CD14-positive monocyte (primary cell): ENCODE measurements at regions not wholly inside any gene's neighbourhood (a gene's known extent, or its start where the extent isn't known, plus 50 kb on each side); places are given as distances from the start of the nearest gene placed in this dataset.

ENCODE experiments used
- DNase-seq, 3 donors: peaks; one replicate each; pipeline ENCODE4 v3.0.0-alpha.2; 2011 to 2022
- H2AFZ ChIP-seq: 2 replicates; pipeline ENCODE4 v1.6.0; 2012; ENCODE audit warnings: mild to moderate bottlenecking, low read depth, low read length, inconsistent platforms; ENCODE audit not compliant: insufficient read depth, poor library complexity, severe bottlenecking
- H3K27ac ChIP-seq, 2 donors: 1 replicate in 1 of 2; 2 replicates in 1 of 2; pipeline ENCODE4 v1.5.1; 2012 to 2013; ENCODE audit warnings: low read length in 2 of 2, control low read depth in 1 of 2, inconsistent platforms in 1 of 2, low read depth in 1 of 2, mild to moderate bottlenecking in 1 of 2
- H3K27me3 ChIP-seq, 2 donors: one replicate each; pipeline versions ENCODE4 v1.6.0 to v1.6.1; 2011 to 2013; ENCODE audit warnings: low read length in 2 of 2; ENCODE audit not compliant: control insufficient read depth in 2 of 2, insufficient read depth in 2 of 2
- H3K36me3 ChIP-seq, 2 donors: replicated peaks in 1 of 2; 1 replicate in 1 of 2; 2 replicates in 1 of 2; pipeline versions ENCODE4 v1.5.1 to v1.6.1; 2012 to 2013; ENCODE audit warnings: low read length in 2 of 2, control low read depth in 1 of 2, inconsistent platforms in 1 of 2, mild to moderate bottlenecking in 1 of 2; ENCODE audit not compliant: insufficient read depth in 2 of 2, control insufficient read depth in 1 of 2
- H3K4me1 ChIP-seq, 2 donors: 1 replicate in 1 of 2; 2 replicates in 1 of 2; pipeline versions ENCODE4 v1.5.1 to v1.6.1; 2012 to 2013; ENCODE audit warnings: low read length in 2 of 2, control low read depth in 1 of 2, inconsistent platforms in 1 of 2, mild to moderate bottlenecking in 1 of 2, moderate library complexity in 1 of 2; ENCODE audit not compliant: insufficient read depth in 2 of 2, control insufficient read depth in 1 of 2
- H3K4me2 ChIP-seq: replicated peaks from 2 replicates; pipeline ENCODE3; 2012; ENCODE audit warnings: low read length, moderate library complexity, mild to moderate bottlenecking; ENCODE audit not compliant: poor library complexity, severe bottlenecking; ENCODE audit errors: extremely low read depth
- H3K4me3 ChIP-seq, 3 experiments: fragments of 200-600 bp in 1 of 3; sonication (generic) in 1 of 3; replicated peaks in 1 of 3; 1 replicate in 2 of 3; 2 replicates in 1 of 3; pipeline ENCODE4 v1.5.1; 2011 to 2013; ENCODE audit warnings: low read length in 3 of 3, mild to moderate bottlenecking in 3 of 3, control low read depth in 2 of 3, low read depth in 2 of 3, inconsistent platforms in 1 of 3, moderate library complexity in 1 of 3
- H3K79me2 ChIP-seq: 2 replicates; pipeline ENCODE4 v1.6.0; 2012; ENCODE audit warnings: mild to moderate bottlenecking, control low read depth, inconsistent platforms, low read length, moderate library complexity; ENCODE audit not compliant: insufficient read depth
- H3K9ac ChIP-seq: 2 replicates; pipeline ENCODE4 v1.6.0; 2017; ENCODE audit warnings: low read length, mild to moderate bottlenecking; ENCODE audit not compliant: insufficient read depth, poor library complexity, severe bottlenecking
- H3K9me3 ChIP-seq, 2 donors: replicated peaks in 1 of 2; 1 replicate in 1 of 2; 2 replicates in 1 of 2; pipeline versions ENCODE4 v1.5.1 to v1.6.1; 2012 to 2013; ENCODE audit warnings: low read length in 2 of 2, control low read depth in 1 of 2; ENCODE audit not compliant: control insufficient read depth in 1 of 2, insufficient read depth in 1 of 2
- H4K20me1 ChIP-seq: 2 replicates; pipeline ENCODE4 v1.6.0; 2012; ENCODE audit warnings: mild to moderate bottlenecking, low read length, control low read depth, moderate library complexity; ENCODE audit not compliant: insufficient read depth
- H3K27ac Mint-ChIP-seq, 7 donors: one replicate each; pipeline ENCODE4 v1.8.0; 2020; ENCODE audit warnings: mild to moderate bottlenecking in 7 of 7, mixed read lengths in 7 of 7, moderate library complexity in 6 of 7, inconsistent platforms in 2 of 7
- H3K27me3 Mint-ChIP-seq, 3 donors: one replicate each; pipeline ENCODE4 v1.8.0; 2021 to 2022; ENCODE audit warnings: low read depth in 3 of 3, mild to moderate bottlenecking in 3 of 3, mixed read lengths in 3 of 3, moderate library complexity in 3 of 3, inconsistent platforms in 1 of 3
- H3K36me3 Mint-ChIP-seq, 2 donors: one replicate each; pipeline ENCODE4 v1.8.0; 2020; ENCODE audit warnings: mixed read lengths in 2 of 2, inconsistent platforms in 1 of 2, mild to moderate bottlenecking in 1 of 2
- H3K4me1 Mint-ChIP-seq: one replicate; pipeline ENCODE4 v1.8.0; 2020; ENCODE audit warnings: mild to moderate bottlenecking, mixed read lengths
- H3K4me3 Mint-ChIP-seq, 2 donors: one replicate each; pipeline ENCODE4 v1.8.0; 2020; ENCODE audit warnings: mild to moderate bottlenecking in 2 of 2, mixed read lengths in 2 of 2, moderate library complexity in 1 of 2
- H3K9me3 Mint-ChIP-seq, 7 donors: one replicate each; pipeline ENCODE4 v1.8.0; 2020 to 2022; ENCODE audit warnings: mixed read lengths in 7 of 7, mild to moderate bottlenecking in 6 of 7, moderate library complexity in 6 of 7, inconsistent platforms in 2 of 7
- CTCF ChIP-seq: fragments of 200-600 bp; IDR thresholded peaks from one replicate; pipeline ENCODE4 v1.8.0; 2022; ENCODE audit warnings: antibody characterized with exemption, mild to moderate bottlenecking
- WGBS: methylation state at CpG from one replicate; pipeline ENCODE4 v1.1.5; 2013; ENCODE audit warnings: missing lambda C conversion rate; ENCODE audit not compliant: insufficient coverage; 5-methylcytosine and 5-hydroxymethylcytosine counted together
- intact Hi-C, 2 donors: fragments of 100-400 bp; cut with micrococcal nuclease; formaldehyde crosslinking; loops; one replicate each; pipeline versions ENCODE4 v1.15.0 to v1.15.1; 2023

- intact Hi-C loops, result no loop called here
- H3K4me1 Mint-ChIP-seq, result no peaks in the 10 kb centered on the region
- H3K36me3 ChIP-seq, result no peaks in the 10 kb centered on the region
Observed at GRCh38 chr6:169131390-169131789, 122.3 kb downstream of the THBS2 start.

GRCh38 chr6:169130113-169130512, 123.5 kb downstream of the THBS2 start:
- Mint-ChIP-seq H3K27me3 (peaks cover 3 to 6% (median 3%) of the 10 kb centered on the region in 3 donors), H3K27ac (no peak overlapping the region), H3K4me1 (no peaks in the 10 kb centered on the region), H3K4me3 (no peak overlapping the region), H3K36me3 (no peaks in the 10 kb centered on the region), H3K9me3 (peaks cover 3 to 20% (median 12%) of the 10 kb centered on the region in 7 donors)
- no CpG with 5 or more reads among the region's 3 CpGs for WGBS
- no peak for DNase-seq
- no peak overlapping the region for H3K27ac ChIP-seq
- H3K79me2 ChIP-seq, result no peaks in the 10 kb centered on the region
- H4K20me1 ChIP-seq, result no peaks in the 10 kb centered on the region
- TF ChIP-seq CTCF, result no peak
- H3K36me3 ChIP-seq, result no peaks in the 10 kb centered on the region
- no peak overlapping the region for H3K4me2 ChIP-seq
- no peaks in the 10 kb centered on the region for H3K4me1 ChIP-seq
- H3K4me3 ChIP-seq, result no peak overlapping the region
- H3K9ac ChIP-seq, result no peak overlapping the region
- peaks cover 0 to 25% of the 10 kb centered on the region in 2 donors for H3K9me3 ChIP-seq
- H3K27me3 ChIP-seq, result no peaks in the 10 kb centered on the region
- H2AFZ ChIP-seq, result no peak overlapping the region
- intact Hi-C loops, result no loop called here

More at GRCh38 chr6:169131390-169131789, 122.3 kb downstream of the THBS2 start:
- H3K4me2 ChIP-seq, result no peak overlapping the region
- TF ChIP-seq CTCF, result no peak
- 93% methylated on average over 2 of the region's 3 CpGs for WGBS
- Mint-ChIP-seq H3K4me3 (no peak overlapping the region), H3K27me3 (peaks cover 3 to 6% (median 3%) of the 10 kb centered on the region in 3 donors), H3K27ac (no peak overlapping the region), H3K36me3 (no peaks in the 10 kb centered on the region), H3K9me3 (peaks cover 0 to 23% (median 10%) of the 10 kb centered on the region in 7 donors)
- no peaks in the 10 kb centered on the region for H3K27me3 ChIP-seq
- no peaks in the 10 kb centered on the region for H3K4me1 ChIP-seq
- H4K20me1 ChIP-seq, result no peaks in the 10 kb centered on the region
- H2AFZ ChIP-seq, result no peak overlapping the region
- no peak overlapping the region for H3K27ac ChIP-seq
- no peaks in the 10 kb centered on the region for H3K79me2 ChIP-seq
- peaks cover 0 to 21% of the 10 kb centered on the region in 2 donors for H3K9me3 ChIP-seq
- no peak overlapping the region for H3K4me3 ChIP-seq
- H3K9ac ChIP-seq, result no peak overlapping the region
- no peak for DNase-seq
